HCT116 (cell line): ENCODE measurements at regions not wholly inside any gene's neighbourhood (a gene's known extent, or its start where the extent isn't known, plus 50 kb on each side); places are given as distances from the start of the nearest gene placed in this dataset.

ENCODE experiments used
- EZH2phosphoT487 ChIP-seq: fragments of 200-600 bp; IDR thresholded peaks from 2 replicates; pipeline ENCODE4 v1.6.1; 2018; ENCODE audit warnings: antibody characterized with exemption, borderline replicate concordance
- FOSL1 ChIP-seq: IDR thresholded peaks from 2 replicates; pipeline ENCODE4 v1.6.1; 2012; ENCODE audit warnings: low read depth
- JUND ChIP-seq: IDR thresholded peaks from 2 replicates; pipeline ENCODE4 v1.6.1; 2012
- POLR2A ChIP-seq: IDR thresholded peaks from 2 replicates; pipeline ENCODE4 v1.7.0; 2011; ENCODE audit warnings: borderline replicate concordance; ENCODE audit not compliant: insufficient read depth, insufficient read length; ENCODE audit errors: extremely low read depth
- TF ChIP-seq, protein P1 (sequence below), 3 experiments: fragments of 200-600 bp in 1 of 3; sonication (generic) in 1 of 3; IDR thresholded peaks in 2 of 3; conservative IDR thresholded peaks in 1 of 3; 2 replicates each; pipeline ENCODE4 v1.5.1; 2012 to 2017; ENCODE audit warnings: low read depth in 2 of 3, low read length in 2 of 3, antibody characterized with exemption in 1 of 3, borderline replicate concordance in 1 of 3, control low read depth in 1 of 3, mild to moderate bottlenecking in 1 of 3, mixed read lengths in 1 of 3, mixed run types in 1 of 3, moderate library complexity in 1 of 3; ENCODE audit not compliant: insufficient read depth in 1 of 3
- TF ChIP-seq, protein P2 (sequence below): IDR thresholded peaks from 2 replicates; pipeline ENCODE4 v1.6.1; 2012

DNA sequence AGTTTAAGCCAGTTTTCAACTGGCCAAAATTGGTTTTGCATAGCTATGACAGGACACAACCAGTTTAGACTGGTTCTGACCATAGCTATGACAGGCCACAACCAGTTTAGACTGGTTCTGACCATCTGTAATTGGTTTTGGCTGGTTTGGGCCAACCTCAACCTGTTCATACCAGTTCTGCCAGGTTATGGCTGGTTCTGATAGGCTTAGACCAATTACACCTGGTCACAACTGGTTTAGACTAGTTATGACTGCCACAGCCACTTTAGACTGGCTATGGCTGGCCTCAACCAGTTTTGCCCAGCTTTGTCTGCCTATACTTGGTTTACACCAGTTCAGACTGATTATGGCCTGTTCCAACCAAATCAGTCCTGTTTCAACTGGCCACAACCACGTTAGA lies 353.2 kb upstream of the CAMK1G start:
- TF ChIP-seq POLR2A (no peak), FOSL1 (no peak), JUND (no peak), EZH2phosphoT487 (no peak)
- TF ChIP-seq, protein P1, sequence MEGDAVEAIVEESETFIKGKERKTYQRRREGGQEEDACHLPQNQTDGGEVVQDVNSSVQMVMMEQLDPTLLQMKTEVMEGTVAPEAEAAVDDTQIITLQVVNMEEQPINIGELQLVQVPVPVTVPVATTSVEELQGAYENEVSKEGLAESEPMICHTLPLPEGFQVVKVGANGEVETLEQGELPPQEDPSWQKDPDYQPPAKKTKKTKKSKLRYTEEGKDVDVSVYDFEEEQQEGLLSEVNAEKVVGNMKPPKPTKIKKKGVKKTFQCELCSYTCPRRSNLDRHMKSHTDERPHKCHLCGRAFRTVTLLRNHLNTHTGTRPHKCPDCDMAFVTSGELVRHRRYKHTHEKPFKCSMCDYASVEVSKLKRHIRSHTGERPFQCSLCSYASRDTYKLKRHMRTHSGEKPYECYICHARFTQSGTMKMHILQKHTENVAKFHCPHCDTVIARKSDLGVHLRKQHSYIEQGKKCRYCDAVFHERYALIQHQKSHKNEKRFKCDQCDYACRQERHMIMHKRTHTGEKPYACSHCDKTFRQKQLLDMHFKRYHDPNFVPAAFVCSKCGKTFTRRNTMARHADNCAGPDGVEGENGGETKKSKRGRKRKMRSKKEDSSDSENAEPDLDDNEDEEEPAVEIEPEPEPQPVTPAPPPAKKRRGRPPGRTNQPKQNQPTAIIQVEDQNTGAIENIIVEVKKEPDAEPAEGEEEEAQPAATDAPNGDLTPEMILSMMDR (IDR thresholded peaks at IDR 0.05 in 2 of 3, conservative IDR thresholded peaks at IDR 0.05 in 1 of 3; ENCODE audit: borderline replicate concordance in 1 of 3, insufficient read depth in 1 of 3, low read depth in 2 of 3, low read length in 2 of 3), result no peak
- TF ChIP-seq, protein P2, sequence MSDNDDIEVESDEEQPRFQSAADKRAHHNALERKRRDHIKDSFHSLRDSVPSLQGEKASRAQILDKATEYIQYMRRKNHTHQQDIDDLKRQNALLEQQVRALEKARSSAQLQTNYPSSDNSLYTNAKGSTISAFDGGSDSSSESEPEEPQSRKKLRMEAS, result no peak
